Vagina (tissue), 2 donors: ENCODE measurements at regions not wholly inside any gene's neighbourhood (a gene's known extent, or its start where the extent isn't known, plus 50 kb on each side); places are given as distances from the start of the nearest gene placed in this dataset.

Experiments used
- DNase-seq, 2 donors: peaks; one replicate each; pipeline ENCODE4 v3.0.0-alpha.2; 2017; ENCODE audit errors: extremely low spot score in 2 of 2
- H3K27ac ChIP-seq: fragments of 200-600 bp; sonication (generic); one replicate; pipeline ENCODE4 v1.5.1; 2019
- H3K27me3 ChIP-seq: fragments of 200-600 bp; sonication (generic); one replicate; pipeline ENCODE4 v1.5.1; 2019
- H3K36me3 ChIP-seq, 2 donors: fragments of 200-600 bp; sonication (generic); one replicate each; pipeline ENCODE4 v1.5.1; 2017 to 2019
- H3K4me1 ChIP-seq: fragments of 200-600 bp; sonication (generic); one replicate; pipeline ENCODE4 v1.5.1; 2019
- H3K4me3 ChIP-seq, 2 donors: fragments of 200-600 bp; sonication (generic); 1 replicate in 1 of 2; 2 replicates in 1 of 2; pipeline ENCODE4 v1.5.1; 2016 to 2019
- H3K9me3 ChIP-seq: fragments of 200-600 bp; sonication (generic); one replicate; pipeline ENCODE4 v1.5.1; 2019
- CTCF ChIP-seq, 3 experiments: fragments of 450-650 bp in 2 of 3; fragments of 200-600 bp in 1 of 3; sonication (generic) in 1 of 3; IDR thresholded peaks; one replicate each; pipeline ENCODE4 v1.5.1; 2017 to 2019; ENCODE audit warnings: antibody characterized with exemption in 3 of 3, mild to moderate bottlenecking in 2 of 3, moderate library complexity in 2 of 3
- POLR2A ChIP-seq, 2 donors: fragments of 450-650 bp; IDR thresholded peaks; one replicate each; pipeline ENCODE4 v1.6.1; 2017; ENCODE audit warnings: antibody characterized with exemption in 2 of 2, mild to moderate bottlenecking in 2 of 2, moderate library complexity in 2 of 2
- POLR2AphosphoS5 ChIP-seq, 2 donors: sonication (generic); formaldehyde crosslinking; IDR thresholded peaks; one replicate each; pipeline ENCODE4 v1.9.0; 2017; ENCODE audit warnings: antibody characterized with exemption in 2 of 2, mild to moderate bottlenecking in 2 of 2, low read depth in 1 of 2; ENCODE audit not compliant: insufficient read depth in 1 of 2
- intact Hi-C: fragments of 100-400 bp; cut with DNase I; formaldehyde crosslinking; loops from one replicate; pipeline ENCODE4 v1.15.1; 2023

- H3K4me3 ChIP-seq = no peak overlapping the region
- H3K36me3 ChIP-seq = no peaks in the 10 kb centered on the region
- TF ChIP-seq POLR2A (IDR thresholded peaks at IDR 0.05) (no peak), POLR2AphosphoS5 (IDR thresholded peaks at IDR 0.05; ENCODE audit: insufficient read depth in 1 of 2, low read depth in 1 of 2) (no peak), CTCF (IDR thresholded peaks at IDR 0.05) (no peak)
- no peaks in the 10 kb centered on the region for H3K9me3 ChIP-seq
- no peak overlapping the region for H3K27ac ChIP-seq
- intact Hi-C loops = no loop called here
- H3K27me3 ChIP-seq = no peaks in the 10 kb centered on the region
- H3K4me1 ChIP-seq = no peaks in the 10 kb centered on the region
- DNase-seq = no peak
These were observed 114.4 kb upstream of the PDE1A start for GRCh38 chr2:182541268-182541667.

DNA sequence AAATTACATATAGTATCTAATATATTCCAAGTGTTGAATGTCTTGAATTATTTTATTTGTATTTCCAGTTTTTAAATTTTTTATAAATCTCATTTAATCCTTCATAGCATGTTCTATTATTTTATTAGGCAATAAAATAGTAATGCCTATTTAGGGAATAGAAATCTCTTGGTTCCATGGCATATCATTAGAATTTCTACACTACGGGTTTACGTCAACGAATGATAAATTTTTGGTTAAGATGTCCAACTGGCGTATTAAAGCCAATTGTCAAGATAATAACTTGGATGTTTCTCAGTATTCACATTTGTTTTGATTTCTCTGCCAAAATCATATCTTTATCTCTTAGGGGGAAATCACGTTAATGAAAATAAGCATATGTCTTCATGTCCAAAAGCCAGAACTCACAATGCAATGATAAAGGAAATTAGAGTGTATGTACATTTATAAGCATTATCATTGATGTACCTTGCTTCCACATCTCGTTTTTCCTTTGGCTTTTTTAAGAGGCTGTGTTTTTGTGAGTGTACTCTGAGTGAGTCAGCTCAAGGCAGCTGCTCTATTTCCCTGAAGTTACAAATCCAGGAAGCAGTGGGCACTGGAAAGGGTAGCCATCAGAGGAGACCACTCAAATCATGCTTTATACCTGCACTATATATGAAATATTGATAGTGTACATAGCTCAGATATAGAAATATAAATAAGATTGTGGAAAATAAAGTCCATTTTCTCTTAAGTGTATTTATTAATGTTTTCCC is 115.8 kb upstream of the PDE1A start:
- Histone ChIP-seq H3K27ac (no peak overlapping the region), H3K4me1 (no peaks in the 10 kb centered on the region), H3K9me3 (no peaks in the 10 kb centered on the region), H3K4me3 (no peak overlapping the region), H3K27me3 (no peaks in the 10 kb centered on the region), H3K36me3 (no peaks in the 10 kb centered on the region)
- intact Hi-C loops = no loop called here
- no peak for DNase-seq
- no peak for TF ChIP-seq POLR2A (IDR thresholded peaks at IDR 0.05)
- TF ChIP-seq POLR2AphosphoS5 (IDR thresholded peaks at IDR 0.05; ENCODE audit: insufficient read depth in 1 of 2, low read depth in 1 of 2) = no peak
- no peak for TF ChIP-seq CTCF (IDR thresholded peaks at IDR 0.05)

DNA sequence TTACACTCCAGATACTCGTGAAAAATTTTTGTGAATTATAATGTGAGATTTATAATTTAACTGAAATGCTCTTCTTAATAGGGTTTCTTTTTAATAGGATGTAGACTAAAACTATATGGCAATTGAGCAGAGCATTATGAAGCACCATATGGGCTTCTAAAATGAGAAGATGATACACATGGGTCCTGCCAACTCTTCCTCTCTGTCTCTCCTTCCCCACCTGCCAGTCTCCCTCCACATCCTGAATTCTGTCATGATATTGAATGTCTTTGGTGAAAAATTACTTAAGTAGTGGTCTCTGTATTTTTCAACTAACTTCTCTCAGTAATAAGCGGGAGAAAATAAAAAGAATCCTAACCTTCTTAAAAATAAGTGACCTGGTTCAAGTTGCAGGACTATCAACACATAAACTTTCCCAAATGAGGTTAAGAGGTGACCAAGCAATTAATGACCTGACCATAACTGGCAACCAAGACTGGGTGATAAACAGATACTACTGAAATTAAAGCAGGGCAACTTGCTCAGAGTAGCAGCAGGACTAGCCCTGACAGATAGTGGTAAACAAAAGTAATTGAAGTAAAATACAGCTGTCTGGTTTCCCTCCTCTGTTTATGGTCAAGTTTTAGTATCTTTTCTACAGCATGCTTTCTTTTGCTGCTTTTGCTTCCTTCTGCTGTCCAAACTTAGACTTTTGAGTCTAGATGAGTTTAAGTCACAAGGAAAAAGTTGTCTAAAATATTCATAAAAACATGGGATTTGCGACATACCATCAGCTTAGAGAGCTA is 117.1 kb upstream of the PDE1A start:
- H3K36me3 ChIP-seq = no peaks in the 10 kb centered on the region
- no peaks in the 10 kb centered on the region for H3K4me1 ChIP-seq
- no peak for TF ChIP-seq CTCF (IDR thresholded peaks at IDR 0.05)
- H3K9me3 ChIP-seq = no peaks in the 10 kb centered on the region
- no peak overlapping the region for H3K4me3 ChIP-seq
- H3K27ac ChIP-seq = no peak overlapping the region
- no peaks in the 10 kb centered on the region for H3K27me3 ChIP-seq
- no peak for DNase-seq
- intact Hi-C loops = no loop called here

DNA sequence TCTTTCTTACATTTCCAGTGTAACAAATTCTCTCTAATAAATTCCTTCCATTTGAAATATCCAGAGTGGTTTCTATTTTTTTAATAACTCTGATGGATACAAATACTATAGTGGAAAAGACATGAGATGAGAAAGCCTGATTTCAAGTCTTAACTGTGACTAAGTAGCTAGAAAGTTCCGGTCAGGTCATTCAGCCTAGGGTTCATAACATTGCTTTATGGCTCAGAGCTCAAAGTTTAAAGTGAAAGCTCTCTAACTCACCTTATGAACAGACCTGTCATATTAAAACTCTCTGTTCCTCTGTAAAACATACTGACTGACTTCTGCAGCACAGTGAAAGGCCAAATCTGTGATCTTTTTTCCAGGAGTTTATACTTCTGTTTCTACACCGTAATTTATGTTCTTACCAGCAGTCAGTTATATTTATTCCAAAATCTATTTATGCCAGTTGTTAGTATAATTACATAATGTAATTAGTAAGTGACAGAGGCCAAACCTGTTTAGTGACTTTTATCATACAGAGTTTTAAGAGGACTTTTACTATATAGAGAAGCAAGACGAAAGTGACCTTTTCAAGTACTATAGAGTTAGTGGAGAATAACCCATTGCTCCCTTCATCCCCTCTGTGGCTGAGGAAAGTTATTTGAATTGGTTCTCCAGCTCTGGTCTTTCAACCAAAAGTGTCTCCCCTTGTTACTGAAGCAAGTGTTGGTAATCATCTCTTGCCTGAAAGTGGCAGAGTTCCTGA is 118.8 kb upstream of the PDE1A start:
- H3K27ac ChIP-seq = no peak overlapping the region
- intact Hi-C loops = no loop called here
- no peak for TF ChIP-seq POLR2AphosphoS5 (IDR thresholded peaks at IDR 0.05; ENCODE audit: insufficient read depth in 1 of 2, low read depth in 1 of 2)
- no peak for TF ChIP-seq CTCF (IDR thresholded peaks at IDR 0.05)
- no peak for TF ChIP-seq POLR2A (IDR thresholded peaks at IDR 0.05)
- H3K36me3 ChIP-seq = no peaks in the 10 kb centered on the region
- H3K4me3 ChIP-seq = no peak overlapping the region
- no peaks in the 10 kb centered on the region for H3K9me3 ChIP-seq
- DNase-seq = no peak
- H3K4me1 ChIP-seq = no peaks in the 10 kb centered on the region
- H3K27me3 ChIP-seq = no peaks in the 10 kb centered on the region
